A204.1 (cell line): ENCODE measurements at regions not wholly inside any gene's neighbourhood (a gene's known extent, or its start where the extent isn't known, plus 50 kb on each side); places are given as distances from the start of the nearest gene placed in this dataset.
"Not testable (repeated sequence)": the region's sequence is repeated elsewhere in the genome, so short reads cannot be mapped to it uniquely, and the experiment has no call there.

Experiments used
- FAIRE-seq: peaks from 2 replicates; lab custom pipeline; 2012; peaks lifted over from hg19 to GRCh38; lab: Jason Lieb, UNC

DNA sequence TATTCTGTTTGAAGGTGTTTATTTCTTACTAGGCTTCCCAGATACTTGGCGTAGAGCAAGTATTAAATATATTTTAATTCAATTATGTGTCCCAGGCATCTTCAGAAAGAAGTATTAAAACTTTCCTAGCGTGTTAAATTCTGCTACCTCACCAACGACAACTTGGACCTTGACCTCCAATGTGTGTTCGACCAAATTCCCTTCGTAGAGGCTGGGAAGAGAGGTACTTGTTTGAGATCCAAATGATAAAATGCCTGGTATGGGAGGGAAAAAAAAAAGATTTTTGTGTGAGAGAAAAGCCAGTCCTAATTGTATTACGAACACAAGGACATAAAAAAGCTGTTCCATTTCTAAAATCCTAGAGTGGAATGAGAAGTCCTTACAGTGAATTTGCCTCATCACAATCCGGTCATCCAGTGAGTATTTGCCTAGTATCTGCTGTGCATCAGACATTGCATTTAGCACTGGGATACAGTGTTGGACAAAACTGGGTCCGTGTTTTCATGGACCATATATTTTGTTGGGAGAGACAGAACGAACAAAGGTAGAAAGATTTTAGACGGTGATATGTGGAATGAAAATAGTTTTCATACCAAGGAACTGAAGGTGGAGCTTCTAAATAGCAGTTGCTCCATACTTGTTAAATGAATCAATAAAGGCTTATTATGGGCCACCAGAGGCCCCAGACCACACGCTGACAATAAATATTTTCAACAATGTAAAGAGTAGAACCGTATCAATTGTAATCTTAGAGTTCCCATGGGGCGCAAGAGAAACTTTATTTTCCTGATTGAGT is 103.1 kb downstream of the KIF4B start:
- no peak for FAIRE-seq

- FAIRE-seq = no peak
Measured at GRCh38 chr5:155125551-155126095, 112.1 kb downstream of the KIF4B start.

DNA sequence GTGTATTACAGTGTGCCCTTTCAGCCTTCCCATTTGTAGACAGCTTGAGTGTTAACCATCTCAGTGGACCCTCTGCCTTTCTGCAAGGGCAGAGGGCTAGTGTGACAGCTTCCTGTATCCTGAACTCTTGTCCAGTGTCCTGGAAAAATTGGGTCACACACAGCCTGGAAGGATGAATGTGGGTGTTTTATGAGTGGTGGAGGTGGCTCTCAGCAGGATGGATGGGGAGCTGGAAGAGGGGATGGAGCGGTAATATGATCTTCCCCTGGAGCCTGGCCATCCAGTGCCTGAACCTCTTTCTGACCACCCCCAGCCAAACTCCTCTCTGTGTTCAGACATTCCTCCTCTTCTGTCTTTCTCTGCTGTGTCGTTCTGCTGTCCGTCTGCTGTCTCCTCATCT is 113.0 kb downstream of the KIF4B start:
- no peak for FAIRE-seq

DNA sequence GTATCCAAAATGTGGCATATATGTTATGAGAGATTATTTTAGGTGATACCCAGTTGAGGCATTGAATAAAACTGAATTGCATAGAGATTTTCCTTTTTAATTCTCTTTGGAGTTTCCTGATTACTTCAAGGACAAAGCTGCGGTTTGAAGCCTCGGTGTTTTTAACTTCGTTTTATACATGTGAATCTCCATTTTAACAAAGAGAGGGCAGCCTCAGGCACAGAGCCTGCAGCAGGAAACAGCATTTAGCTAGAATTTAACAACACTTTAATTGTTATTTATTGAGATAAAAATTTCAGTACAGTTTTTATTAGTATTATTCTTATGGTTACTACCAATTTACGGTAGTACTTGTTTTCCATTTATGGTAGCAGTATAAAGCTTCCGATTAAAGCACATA is 114.0 kb downstream of the KIF4B start:
- FAIRE-seq = no peak

DNA sequence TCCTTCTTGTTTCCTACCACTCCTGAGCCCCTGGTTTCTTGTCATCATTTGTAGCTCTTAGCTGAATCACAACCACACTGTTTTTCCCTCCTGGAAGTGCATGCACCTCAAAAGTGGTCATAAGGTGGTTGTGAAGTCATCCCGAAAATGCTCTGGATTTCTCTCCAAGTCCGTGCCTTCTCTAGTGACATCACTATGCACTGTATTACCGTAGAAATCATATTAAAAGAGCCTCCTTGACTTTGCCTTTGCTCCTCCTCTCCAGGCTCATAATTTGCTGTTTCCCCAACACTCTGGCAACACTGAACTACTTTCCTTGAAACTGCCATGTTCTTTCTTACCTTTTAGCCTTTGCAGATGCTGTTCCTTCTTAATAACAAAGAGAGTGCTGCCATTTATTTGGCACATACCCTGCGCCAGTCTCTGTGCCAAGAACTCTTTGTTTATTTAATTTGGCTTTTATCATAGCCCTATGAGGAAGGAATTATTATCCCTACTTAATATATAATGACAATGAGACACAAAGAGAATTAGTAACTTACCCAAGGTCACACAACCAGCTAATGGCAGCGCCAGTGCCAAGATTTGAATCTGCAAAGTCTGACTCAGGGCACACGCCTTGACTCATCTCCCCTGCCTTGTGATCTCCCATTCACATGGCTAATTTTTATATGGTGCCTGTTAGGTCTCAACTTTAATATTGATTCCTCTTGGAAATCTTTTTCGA is 115.4 kb downstream of the KIF4B start:
- no peak for FAIRE-seq

DNA sequence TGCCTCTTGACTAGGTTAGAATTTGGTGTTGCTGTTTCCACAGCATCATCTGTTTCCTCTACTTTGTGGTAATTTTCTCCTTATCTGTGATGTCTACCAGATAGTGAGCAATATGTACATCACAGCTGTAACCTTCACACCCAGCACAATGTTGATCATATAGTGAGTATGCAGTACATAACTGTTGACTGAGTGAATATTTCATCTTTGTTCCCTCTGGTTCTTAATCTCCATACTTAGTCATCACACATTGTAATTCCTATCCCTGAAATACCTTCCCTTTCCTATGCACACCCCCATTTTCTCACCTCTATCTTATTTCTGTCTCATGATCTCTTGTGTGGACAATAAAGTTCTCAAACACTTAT is 115.9 kb downstream of the KIF4B start:
- FAIRE-seq = no peak

- no peak for FAIRE-seq
Measured at GRCh38 chr5:155134130-155134529, 120.6 kb downstream of the KIF4B start.

- FAIRE-seq = no peak
Measured at GRCh38 chr5:155136216-155136850, 122.8 kb downstream of the KIF4B start.

DNA sequence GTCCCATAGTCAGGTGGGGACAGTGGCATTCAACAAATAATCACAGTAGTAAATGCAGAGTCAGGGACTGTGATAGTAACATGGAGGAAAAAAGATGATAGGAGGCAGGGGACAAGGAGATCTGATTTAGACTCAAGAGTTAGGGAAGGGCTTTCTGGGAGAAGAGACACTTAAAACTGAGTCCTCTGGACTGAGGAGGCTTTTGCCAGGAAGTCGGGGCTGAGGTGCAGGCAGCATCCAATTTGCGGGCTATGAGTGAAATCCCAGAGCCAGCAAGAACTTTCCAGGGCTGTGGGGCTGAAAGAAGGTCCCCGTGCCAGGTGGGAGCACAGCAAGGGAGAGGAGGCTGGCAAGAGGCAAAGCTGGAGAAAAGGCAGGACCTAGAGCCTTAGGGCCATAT is 124.1 kb downstream of the KIF4B start:
- no peak for FAIRE-seq

DNA sequence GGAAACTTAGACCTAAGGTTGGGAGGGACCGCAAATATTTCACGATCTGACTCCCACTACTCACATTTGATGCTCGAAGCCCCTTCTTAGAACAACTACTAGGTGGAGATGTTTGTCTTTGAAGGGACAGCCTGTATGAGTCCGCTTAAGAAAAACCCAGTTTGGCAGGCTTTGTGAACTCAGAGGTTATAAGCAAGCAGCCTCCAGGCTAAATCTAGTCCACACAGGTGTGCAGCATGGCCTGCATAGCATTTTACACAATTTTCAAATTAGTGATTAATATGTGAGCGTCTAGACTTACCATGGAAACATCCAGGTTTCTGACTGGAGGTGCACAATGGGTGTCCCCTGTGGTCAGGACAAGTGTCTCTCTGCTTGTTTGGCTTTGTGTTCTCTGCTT is 127.1 kb downstream of the KIF4B start:
- no peak for FAIRE-seq

DNA sequence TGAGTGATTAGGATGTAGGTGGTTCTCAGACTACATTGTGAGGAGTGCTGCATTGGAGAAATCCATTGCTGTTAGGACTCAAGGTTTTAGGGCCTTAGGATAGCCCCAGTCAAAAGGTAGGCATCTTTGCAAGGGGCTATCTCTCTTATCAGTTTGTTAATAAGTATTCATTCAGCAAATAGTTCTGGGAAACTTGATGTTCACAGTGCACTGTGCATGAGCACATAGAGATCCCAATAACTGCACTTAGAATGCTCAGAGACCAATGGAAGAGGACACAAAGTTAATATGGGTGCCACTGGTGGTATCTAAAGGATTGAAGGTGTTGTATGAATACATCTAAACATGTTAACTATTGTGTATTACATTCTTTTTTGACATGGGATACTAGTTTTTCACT is 131.4 kb downstream of the KIF4B start:
- FAIRE-seq = no peak

GRCh38 chr5:155147222-155147621 is 133.7 kb downstream of the KIF4B start:
- FAIRE-seq = no peak

DNA sequence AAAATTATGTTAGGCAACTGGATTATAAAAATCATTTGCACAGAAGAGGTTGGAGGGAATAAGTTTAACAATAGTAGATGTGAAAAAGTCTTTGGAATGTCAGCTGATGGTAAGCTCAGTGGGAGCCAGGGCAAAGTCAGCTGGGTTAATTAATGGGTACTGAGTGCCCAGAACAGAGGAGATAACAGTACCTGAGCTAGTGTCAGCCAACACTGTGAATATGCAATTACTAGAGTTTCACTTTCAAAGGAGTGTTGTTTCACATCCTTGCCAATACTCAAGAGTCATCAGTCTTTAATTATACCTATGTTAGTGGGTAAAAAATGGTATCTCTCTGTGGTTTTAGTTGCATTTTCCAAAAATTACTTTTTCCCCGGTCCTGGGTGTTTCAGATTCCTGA is 135.1 kb downstream of the KIF4B start:
- no peak for FAIRE-seq

GRCh38 chr5:155150012-155150411 is 136.5 kb downstream of the KIF4B start:
- no peak for FAIRE-seq

GRCh38 chr5:155154973-155155372 is 141.4 kb downstream of the KIF4B start:
- FAIRE-seq = no peak

GRCh38 chr5:155163084-155163483 is 149.5 kb downstream of the KIF4B start:
- not testable (repeated sequence) for FAIRE-seq

DNA sequence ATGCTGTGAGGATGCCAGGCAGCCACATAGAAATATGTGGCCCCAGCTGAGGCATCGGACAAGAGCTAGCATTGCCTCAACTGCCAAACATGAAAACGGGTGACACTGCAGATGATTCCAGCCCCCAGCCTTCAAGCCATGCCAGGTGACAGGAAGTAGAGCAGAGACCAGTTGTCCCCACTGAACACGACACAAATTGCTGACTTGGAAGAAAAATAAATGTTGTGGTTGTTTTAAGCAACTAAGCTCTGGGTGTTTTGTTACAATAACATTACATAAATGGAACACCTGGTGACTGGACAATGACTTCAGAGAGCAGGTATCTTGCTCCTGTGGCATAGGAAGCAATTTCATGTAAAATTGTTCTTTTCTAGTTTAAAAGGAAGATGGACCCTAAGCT is 154.2 kb downstream of the KIF4B start:
- FAIRE-seq = no peak

GRCh38 chr5:155181542-155181941 is 168.0 kb downstream of the KIF4B start:
- FAIRE-seq = no peak

DNA sequence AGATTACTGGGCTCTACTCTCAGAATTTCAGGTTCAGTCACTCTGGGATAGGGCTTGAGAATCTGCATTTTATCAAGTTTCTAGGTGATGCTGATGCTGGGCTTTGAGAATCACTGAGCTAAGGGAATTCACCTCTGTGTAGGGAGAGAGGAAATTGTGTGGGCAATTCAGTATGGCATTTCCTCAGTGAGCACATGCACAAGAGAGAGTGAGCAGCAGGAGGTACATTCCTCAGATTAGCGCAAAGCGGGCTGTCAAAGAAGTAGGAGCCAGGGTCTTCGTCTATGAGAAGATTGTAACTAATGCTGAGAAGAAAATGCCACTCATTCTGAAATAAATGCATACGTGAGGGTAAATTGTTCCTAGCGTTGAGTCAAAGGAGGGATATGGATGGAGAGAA is 175.9 kb downstream of the KIF4B start:
- FAIRE-seq = no peak

- no peak for FAIRE-seq
Measured at GRCh38 chr5:155189981-155190380, 176.4 kb downstream of the KIF4B start.

DNA sequence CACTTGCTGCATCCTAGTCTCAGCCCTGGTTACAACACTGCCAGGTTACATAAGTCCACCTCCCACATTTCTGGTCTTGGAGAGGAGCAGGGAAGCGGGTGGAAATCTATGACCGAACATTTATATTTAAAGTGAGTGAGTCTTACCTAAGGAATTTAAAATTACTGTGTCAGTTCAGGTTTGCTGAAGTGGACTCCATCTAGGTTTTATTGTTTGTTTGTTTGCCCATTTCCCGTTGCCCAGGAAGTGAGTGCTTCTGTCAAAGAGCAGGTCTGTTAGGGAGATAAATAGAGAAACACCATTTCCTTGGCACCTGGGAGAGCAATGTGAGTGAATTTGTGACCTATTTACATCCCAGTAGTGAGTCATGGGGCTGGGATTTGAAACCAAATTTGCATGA is 179.5 kb downstream of the KIF4B start:
- FAIRE-seq = no peak

DNA sequence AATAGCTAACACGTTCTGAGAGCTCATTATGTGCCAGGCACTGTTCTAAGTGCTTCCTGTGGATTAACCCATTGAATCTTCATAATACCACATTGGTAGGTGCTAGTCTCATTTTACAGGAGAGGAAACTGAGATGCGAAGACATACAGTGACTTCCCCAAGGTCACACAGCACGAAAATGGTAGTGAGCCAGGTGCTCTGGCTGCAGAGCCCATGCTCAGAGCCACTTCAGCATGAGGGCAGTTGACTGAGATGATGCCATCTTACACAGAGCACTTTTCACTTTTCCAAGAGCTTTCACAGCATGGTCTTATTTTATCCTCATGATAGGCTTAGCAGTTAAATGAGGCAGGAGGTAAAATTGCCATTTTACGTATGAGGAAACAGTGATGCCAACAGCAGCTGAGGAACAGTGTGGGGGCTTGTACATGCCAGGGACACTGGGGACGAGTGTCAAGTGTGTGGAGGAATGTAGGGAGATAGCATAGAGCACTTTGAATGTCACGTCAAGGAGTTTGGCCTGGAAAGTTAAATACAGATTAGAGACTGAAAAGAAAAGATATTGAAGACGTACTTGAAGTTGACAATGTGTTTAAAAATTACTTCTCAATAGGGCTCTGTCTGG is 180.0 kb downstream of the KIF4B start:
- no peak for FAIRE-seq

- no peak for FAIRE-seq
Measured at GRCh38 chr5:155200608-155201007, 187.1 kb downstream of the KIF4B start.
